K562 (cell line): ENCODE measurements at regions not wholly inside any gene's neighbourhood (a gene's known extent, or its start where the extent isn't known, plus 50 kb on each side); places are given as distances from the start of the nearest gene placed in this dataset.

Experiments
- ATAC-seq: fragments of 200-7000 bp; cut with Tn5 transposase; 3 replicates; pipeline ENCODE4 v1.9.1; 2020; ENCODE audit warnings: moderate library complexity
- BruUV-seq: library from RNA; stranded (reverse); fragments of 400-500 nt; replicated peaks from 2 replicates; lab custom pipeline; 2021; lab: Mats Ljungman, UMichigan
- CTCF ChIA-PET: fragments of 300-600 bp; formaldehyde crosslinking; extraction: SDS; loops from one replicate; lab custom pipeline; 2021; ENCODE audit warnings: low intra/inter-chr PET ratio; lab: Yijun Ruan, JAX
- POLR2A ChIA-PET: fragments of 300-600, 350-650 bp; sonication (Branson Sonifier 250); formaldehyde crosslinking; extraction: SDS; loops from one replicate; lab custom pipeline; 2021; ENCODE audit warnings: antibody characterized with exemption, inconsistent platforms; lab: Yijun Ruan, JAX
- DNase-seq, 4 experiments: peaks; one replicate each; pipeline versions ENCODE4 v3.0.0 to v3.0.0-alpha.2; 2011 to 2018; ENCODE audit warnings: low spot score in 3 of 4, mixed read lengths in 3 of 4; ENCODE audit errors: extremely low read depth in 1 of 4
- FAIRE-seq: peaks from 2 replicates; lab custom pipeline; 2011; peaks lifted over from hg19 to GRCh38; lab: Jason Lieb, UNC
- H2AFZ ChIP-seq: 2 replicates; pipeline ENCODE4 v1.6.0; 2011; ENCODE audit warnings: low read depth, low read length, control low read depth, inconsistent platforms
- H3K27ac ChIP-seq: fragments of 200-600 bp; 3 replicates; pipeline ENCODE4 v1.8.0; 2011; ENCODE audit warnings: low read depth, mild to moderate bottlenecking, control low read depth, inconsistent platforms, low read length, moderate library complexity, mixed read lengths; ENCODE audit errors: extremely low read depth
- H3K27me3 ChIP-seq, 2 experiments: fragments of 300-600 bp in 1 of 2; 2 replicates in 1 of 2; 3 replicates in 1 of 2; pipeline versions ENCODE4 v1.6.0 to v1.8.0; 2011; ENCODE audit warnings: inconsistent platforms in 2 of 2, low read length in 2 of 2, mild to moderate bottlenecking in 1 of 2, mixed read lengths in 1 of 2, moderate library complexity in 1 of 2; ENCODE audit not compliant: control insufficient read depth in 2 of 2, insufficient read depth in 2 of 2
- H3K36me3 ChIP-seq: fragments of 300-600 bp; 3 replicates; pipeline ENCODE4 v1.8.0; 2011; ENCODE audit warnings: mild to moderate bottlenecking, low read length, inconsistent platforms; ENCODE audit not compliant: control insufficient read depth, insufficient read depth
- H3K4me1 ChIP-seq, 2 experiments: fragments of 200-600 bp in 1 of 2; replicated peaks in 1 of 2; 2 replicates in 1 of 2; 3 replicates in 1 of 2; pipeline versions ENCODE4 v1.5.1 to v1.8.0; 2011; ENCODE audit warnings: inconsistent platforms in 2 of 2, low read length in 2 of 2, mild to moderate bottlenecking in 1 of 2, mixed read lengths in 1 of 2, moderate library complexity in 1 of 2; ENCODE audit not compliant: control insufficient read depth in 2 of 2, insufficient read depth in 2 of 2
- H3K4me2 ChIP-seq: 2 replicates; pipeline ENCODE4 v1.6.1; 2011; ENCODE audit warnings: low read length, control low read depth, inconsistent platforms, mixed read lengths; ENCODE audit not compliant: insufficient read depth
- H3K4me3 ChIP-seq: fragments of 200-600 bp; sonication (generic), shearing (Covaris generic); 2 replicates; pipeline ENCODE4 v1.5.1; 2016; ENCODE audit warnings: control low read depth, inconsistent platforms
- H3K79me2 ChIP-seq: fragments of 200-600 bp; 3 replicates; pipeline ENCODE4 v1.8.0; 2011; ENCODE audit warnings: low read length, inconsistent platforms; ENCODE audit not compliant: control insufficient read depth, insufficient read depth
- H3K9ac ChIP-seq, 2 experiments: 2 replicates each; pipeline versions ENCODE4 v1.6.0 to v1.6.1; 2011; ENCODE audit warnings: low read depth in 2 of 2, low read length in 2 of 2, control low read depth in 1 of 2, inconsistent platforms in 1 of 2, mild to moderate bottlenecking in 1 of 2, mixed read lengths in 1 of 2; ENCODE audit not compliant: insufficient read depth in 1 of 2
- H3K9me1 ChIP-seq: one replicate; pipeline ENCODE4 v1.6.0; 2011; ENCODE audit warnings: inconsistent platforms, mild to moderate bottlenecking, low read length, moderate library complexity; ENCODE audit not compliant: control insufficient read depth, insufficient read depth
- H3K9me3 ChIP-seq: replicated peaks from 2 replicates; pipeline ENCODE4 v1.5.1; 2011; ENCODE audit warnings: low read depth, low read length, inconsistent platforms; ENCODE audit not compliant: control insufficient read depth, insufficient read depth
- H4K20me1 ChIP-seq: replicated peaks from 2 replicates; pipeline ENCODE4 v1.6.1; 2011; ENCODE audit warnings: low read length, inconsistent platforms, mixed read lengths; ENCODE audit not compliant: control insufficient read depth, insufficient read depth
- ARID2 ChIP-seq: fragments of 450-650 bp; IDR thresholded peaks from 2 replicates; pipeline ENCODE4 v1.6.1; 2017; ENCODE audit warnings: antibody characterized with exemption, mild to moderate bottlenecking
- BCOR ChIP-seq: fragments of 450-650 bp; IDR thresholded peaks from 2 replicates; pipeline ENCODE4 v1.6.1; 2016
- L3MBTL2 ChIP-seq: fragments of 450-650 bp; IDR thresholded peaks from 2 replicates; pipeline ENCODE4 v1.6.1; 2016; ENCODE audit warnings: mild to moderate bottlenecking, moderate library complexity
- LARP7 ChIP-seq: fragments of 450-650 bp; IDR thresholded peaks from 2 replicates; pipeline ENCODE4 v1.6.1; 2016
- MTA2 ChIP-seq: fragments of 450-650 bp; IDR thresholded peaks from 2 replicates; pipeline ENCODE4 v1.6.1; 2016; ENCODE audit warnings: low read depth
- NR1H2 ChIP-seq: sonication (generic); formaldehyde crosslinking; IDR thresholded peaks from 2 replicates; pipeline ENCODE4 v1.4.0; 2020; ENCODE audit warnings: mild to moderate bottlenecking, missing genetic modification reagents
- NR2C1 ChIP-seq, 2 experiments: fragments of 450-650 bp; IDR thresholded peaks; 2 replicates each; pipeline ENCODE4 v1.6.1; 2017; ENCODE audit warnings: mild to moderate bottlenecking in 2 of 2, antibody characterized with exemption in 1 of 2, inconsistent platforms in 1 of 2, missing compliant biosample characterization in 1 of 2, missing genetic modification characterization in 1 of 2
- POLR2AphosphoS2 ChIP-seq: IDR thresholded peaks from 2 replicates; pipeline ENCODE4 v1.6.1; 2012; ENCODE audit warnings: low read length, improper control_type of control experiment
- PURB ChIP-seq: sonication (generic); formaldehyde crosslinking; IDR thresholded peaks from 2 replicates; pipeline ENCODE4 v1.9.0; 2021; ENCODE audit warnings: low read depth, mild to moderate bottlenecking, missing genetic modification reagents
- TOE1 ChIP-seq, 2 experiments: fragments of 450-650 bp in 1 of 2; sonication (generic) in 1 of 2; formaldehyde crosslinking in 1 of 2; IDR thresholded peaks; 2 replicates each; pipeline versions ENCODE4 v1.7.1 to v1.8.0; 2016 to 2022; ENCODE audit warnings: borderline replicate concordance in 2 of 2, mild to moderate bottlenecking in 2 of 2, antibody characterized with exemption in 1 of 2, inconsistent platforms in 1 of 2, low read depth in 1 of 2, missing genetic modification reagents in 1 of 2, moderate library complexity in 1 of 2
- ZNF76 ChIP-seq: fragments of 250-450 bp; sonication (Bioruptor Pico); IDR thresholded peaks from 2 replicates; pipeline ENCODE4 v1.4.0; 2020; ENCODE audit warnings: mild to moderate bottlenecking, moderate library complexity, borderline replicate concordance
- WGBS: fragments of 100-300 bp; shearing (Covaris generic); methylation state at CpG from one replicate; pipeline ENCODE4 v1.1.6; 2016; ENCODE audit warnings: low coverage, mixed read lengths; ENCODE audit not compliant: insufficient coverage; ENCODE audit errors: missing lambda C conversion rate; 5-methylcytosine and 5-hydroxymethylcytosine counted together
- in situ Hi-C: fragments of 300-500 bp; cut with MboI; formaldehyde crosslinking; loops from 4 replicates; pipeline ENCODE4 v1.15.0; 2018; ENCODE audit warnings: inconsistent platforms, mixed read lengths
- intact Hi-C: fragments of 100-400 bp; cut with micrococcal nuclease; formaldehyde crosslinking; loops from 2 replicates; pipeline ENCODE4 v1.14.2; 2022
- TF ChIP-seq, protein P1 (sequence below): sonication (generic); formaldehyde crosslinking; IDR thresholded peaks from 2 replicates; pipeline ENCODE4 v1.8.0; 2022; ENCODE audit warnings: missing genetic modification reagents, mild to moderate bottlenecking, borderline replicate concordance
- TF ChIP-seq, protein P2 (sequence below), 2 experiments: IDR thresholded peaks; 2 replicates each; pipeline ENCODE4 v1.6.1; 2012; ENCODE audit warnings: improper control_type of control experiment in 2 of 2, low read depth in 2 of 2, low read length in 2 of 2, borderline replicate concordance in 1 of 2
- TF ChIP-seq, protein P3 (sequence below): fragments of 450-650 bp; formaldehyde crosslinking; conservative IDR thresholded peaks from 2 replicates; pipeline ENCODE4 v1.4.0; 2022; ENCODE audit warnings: mild to moderate bottlenecking, missing genetic modification characterization
- TF ChIP-seq, protein P4 (sequence below): fragments of 450-650 bp; formaldehyde crosslinking; IDR thresholded peaks from 2 replicates; pipeline ENCODE4 v1.4.0; 2020; ENCODE audit warnings: mild to moderate bottlenecking

DNA sequence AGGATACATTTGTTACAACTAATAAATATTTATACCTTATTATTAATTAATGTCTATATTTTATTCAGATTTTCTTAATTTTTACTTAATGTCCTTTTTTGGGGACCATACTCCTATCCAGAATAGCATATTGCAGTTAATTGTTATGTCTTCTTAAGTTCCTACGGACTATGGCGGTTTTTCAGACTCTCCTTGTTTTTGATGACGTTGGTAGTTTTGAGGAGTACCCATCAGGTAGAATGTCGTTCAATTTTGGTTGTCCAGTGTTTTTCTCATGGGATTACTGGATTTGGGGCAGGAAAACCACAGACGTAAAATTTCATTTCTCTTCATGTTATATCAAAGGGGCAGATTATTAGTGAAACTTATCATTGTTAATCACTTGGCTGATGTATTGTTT, 223.7 kb downstream of the ISL1 start (continued):
- TF ChIP-seq, protein P1, sequence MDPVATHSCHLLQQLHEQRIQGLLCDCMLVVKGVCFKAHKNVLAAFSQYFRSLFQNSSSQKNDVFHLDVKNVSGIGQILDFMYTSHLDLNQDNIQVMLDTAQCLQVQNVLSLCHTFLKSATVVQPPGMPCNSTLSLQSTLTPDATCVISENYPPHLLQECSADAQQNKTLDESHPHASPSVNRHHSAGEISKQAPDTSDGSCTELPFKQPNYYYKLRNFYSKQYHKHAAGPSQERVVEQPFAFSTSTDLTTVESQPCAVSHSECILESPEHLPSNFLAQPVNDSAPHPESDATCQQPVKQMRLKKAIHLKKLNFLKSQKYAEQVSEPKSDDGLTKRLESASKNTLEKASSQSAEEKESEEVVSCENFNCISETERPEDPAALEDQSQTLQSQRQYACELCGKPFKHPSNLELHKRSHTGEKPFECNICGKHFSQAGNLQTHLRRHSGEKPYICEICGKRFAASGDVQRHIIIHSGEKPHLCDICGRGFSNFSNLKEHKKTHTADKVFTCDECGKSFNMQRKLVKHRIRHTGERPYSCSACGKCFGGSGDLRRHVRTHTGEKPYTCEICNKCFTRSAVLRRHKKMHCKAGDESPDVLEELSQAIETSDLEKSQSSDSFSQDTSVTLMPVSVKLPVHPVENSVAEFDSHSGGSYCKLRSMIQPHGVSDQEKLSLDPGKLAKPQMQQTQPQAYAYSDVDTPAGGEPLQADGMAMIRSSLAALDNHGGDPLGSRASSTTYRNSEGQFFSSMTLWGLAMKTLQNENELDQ (CRISPR knock-in tag): no peak
- TF ChIP-seq POLR2AphosphoS2 (no peak), PURB (no peak)

DNA sequence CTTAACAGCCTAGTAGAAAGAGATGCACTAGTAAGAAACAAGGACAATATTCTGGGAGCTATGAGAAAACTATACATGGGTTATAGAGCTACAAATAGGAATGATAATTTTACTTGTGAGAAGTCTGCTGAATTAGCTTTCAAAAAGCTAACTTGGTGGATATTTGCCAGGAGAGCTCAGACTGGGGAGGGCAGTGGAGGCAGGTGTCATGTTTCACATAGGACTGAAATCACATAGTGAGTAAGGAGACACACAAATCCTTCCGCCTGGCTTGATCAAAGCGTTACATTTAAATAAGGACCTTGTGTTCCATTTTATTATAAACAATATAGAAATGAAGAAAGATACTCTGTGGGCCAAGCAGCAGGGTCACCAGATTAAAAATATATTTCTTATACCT, 235.0 kb downstream of the ISL1 start:
- 0% methylated on average over 2 of the region's 2 CpGs for WGBS
- in situ Hi-C loops: no loop called here
- CTCF ChIA-PET: no interaction called here
- TF ChIP-seq, protein P2, sequence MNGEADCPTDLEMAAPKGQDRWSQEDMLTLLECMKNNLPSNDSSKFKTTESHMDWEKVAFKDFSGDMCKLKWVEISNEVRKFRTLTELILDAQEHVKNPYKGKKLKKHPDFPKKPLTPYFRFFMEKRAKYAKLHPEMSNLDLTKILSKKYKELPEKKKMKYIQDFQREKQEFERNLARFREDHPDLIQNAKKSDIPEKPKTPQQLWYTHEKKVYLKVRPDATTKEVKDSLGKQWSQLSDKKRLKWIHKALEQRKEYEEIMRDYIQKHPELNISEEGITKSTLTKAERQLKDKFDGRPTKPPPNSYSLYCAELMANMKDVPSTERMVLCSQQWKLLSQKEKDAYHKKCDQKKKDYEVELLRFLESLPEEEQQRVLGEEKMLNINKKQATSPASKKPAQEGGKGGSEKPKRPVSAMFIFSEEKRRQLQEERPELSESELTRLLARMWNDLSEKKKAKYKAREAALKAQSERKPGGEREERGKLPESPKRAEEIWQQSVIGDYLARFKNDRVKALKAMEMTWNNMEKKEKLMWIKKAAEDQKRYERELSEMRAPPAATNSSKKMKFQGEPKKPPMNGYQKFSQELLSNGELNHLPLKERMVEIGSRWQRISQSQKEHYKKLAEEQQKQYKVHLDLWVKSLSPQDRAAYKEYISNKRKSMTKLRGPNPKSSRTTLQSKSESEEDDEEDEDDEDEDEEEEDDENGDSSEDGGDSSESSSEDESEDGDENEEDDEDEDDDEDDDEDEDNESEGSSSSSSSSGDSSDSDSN (IDR thresholded peaks at IDR 0.05; ENCODE audit: borderline replicate concordance in 1 of 2, low read depth in 2 of 2, low read length in 2 of 2): no peak
- TF ChIP-seq NR1H2 (CRISPR knock-in tag) (no peak), ZNF76 (CRISPR knock-in tag) (no peak), BCOR (no peak), TOE1 (IDR thresholded peaks at IDR 0.05; ENCODE audit: borderline replicate concordance) (no peak), TOE1 (CRISPR knock-in tag; IDR thresholded peaks at IDR 0.05; ENCODE audit: borderline replicate concordance, low read depth) (no peak), ARID2 (no peak), LARP7 (no peak), L3MBTL2 (no peak), MTA2 (no peak), NR2C1 (IDR thresholded peaks at IDR 0.05) (no peak), NR2C1 (tag; IDR thresholded peaks at IDR 0.05) (no peak)
- TF ChIP-seq, protein P3, sequence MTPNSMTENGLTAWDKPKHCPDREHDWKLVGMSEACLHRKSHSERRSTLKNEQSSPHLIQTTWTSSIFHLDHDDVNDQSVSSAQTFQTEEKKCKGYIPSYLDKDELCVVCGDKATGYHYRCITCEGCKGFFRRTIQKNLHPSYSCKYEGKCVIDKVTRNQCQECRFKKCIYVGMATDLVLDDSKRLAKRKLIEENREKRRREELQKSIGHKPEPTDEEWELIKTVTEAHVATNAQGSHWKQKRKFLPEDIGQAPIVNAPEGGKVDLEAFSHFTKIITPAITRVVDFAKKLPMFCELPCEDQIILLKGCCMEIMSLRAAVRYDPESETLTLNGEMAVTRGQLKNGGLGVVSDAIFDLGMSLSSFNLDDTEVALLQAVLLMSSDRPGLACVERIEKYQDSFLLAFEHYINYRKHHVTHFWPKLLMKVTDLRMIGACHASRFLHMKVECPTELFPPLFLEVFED (CRISPR knock-in tag): no peak
- TF ChIP-seq, protein P4, sequence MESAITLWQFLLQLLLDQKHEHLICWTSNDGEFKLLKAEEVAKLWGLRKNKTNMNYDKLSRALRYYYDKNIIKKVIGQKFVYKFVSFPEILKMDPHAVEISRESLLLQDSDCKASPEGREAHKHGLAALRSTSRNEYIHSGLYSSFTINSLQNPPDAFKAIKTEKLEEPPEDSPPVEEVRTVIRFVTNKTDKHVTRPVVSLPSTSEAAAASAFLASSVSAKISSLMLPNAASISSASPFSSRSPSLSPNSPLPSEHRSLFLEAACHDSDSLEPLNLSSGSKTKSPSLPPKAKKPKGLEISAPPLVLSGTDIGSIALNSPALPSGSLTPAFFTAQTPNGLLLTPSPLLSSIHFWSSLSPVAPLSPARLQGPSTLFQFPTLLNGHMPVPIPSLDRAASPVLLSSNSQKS (CRISPR knock-in tag): no peak

More for the DNA sequence above, 235.0 kb downstream of the ISL1 start:
- Histone ChIP-seq H3K27ac (no peak overlapping the region), H3K9me3 (no peaks in the 10 kb centered on the region), H3K9me1 (no peaks in the 10 kb centered on the region), H2AFZ (no peak overlapping the region), H3K4me2 (no peak overlapping the region), H3K4me1 (no peaks in the 10 kb centered on the region), H3K4me3 (no peak overlapping the region), H3K79me2 (no peaks in the 10 kb centered on the region), H4K20me1 (no peaks in the 10 kb centered on the region), H3K36me3 (no peaks in the 10 kb centered on the region), H3K9ac (no peak overlapping the region), H3K27me3 (no peaks in the 10 kb centered on the region)
- BruUV-seq: no TSS peak
- DNase-seq (no peak), FAIRE-seq (no peak), ATAC-seq (no peak)
- intact Hi-C loops: no loop called here
- POLR2A ChIA-PET: no interaction called here
